ENCODE measurements at regions not wholly inside any gene's neighbourhood (a gene's known extent, or its start where the extent isn't known, plus 50 kb on each side); places are given as distances from the start of the nearest gene placed in this dataset.

- no peak for ATAC-seq
- no peak for TF ChIP-seq PATZ1 (CRISPR knock-in tag; IDR thresholded peaks at IDR 0.05; ENCODE audit: borderline replicate concordance)
- TF ChIP-seq ISL1 (CRISPR knock-in tag; IDR thresholded peaks at IDR 0.05) = no peak
- no peak for TF ChIP-seq ZFP3 (CRISPR knock-in tag; IDR thresholded peaks at IDR 0.05)
- TF ChIP-seq GLIS3 (CRISPR knock-in tag; IDR thresholded peaks at IDR 0.05) = no peak
- TF ChIP-seq PPARA (CRISPR knock-in tag; IDR thresholded peaks at IDR 0.05; ENCODE audit: borderline replicate concordance) = no peak
- no peak for TF ChIP-seq OSR1 (CRISPR knock-in tag; IDR thresholded peaks at IDR 0.05)
- TF ChIP-seq RARB (CRISPR knock-in tag; IDR thresholded peaks at IDR 0.05) = no peak
- TF ChIP-seq ZNF70 (CRISPR knock-in tag; IDR thresholded peaks at IDR 0.05) = no peak
- TF ChIP-seq SNAI2 (CRISPR knock-in tag; IDR thresholded peaks at IDR 0.05) = no peak
- TF ChIP-seq, protein P1, sequence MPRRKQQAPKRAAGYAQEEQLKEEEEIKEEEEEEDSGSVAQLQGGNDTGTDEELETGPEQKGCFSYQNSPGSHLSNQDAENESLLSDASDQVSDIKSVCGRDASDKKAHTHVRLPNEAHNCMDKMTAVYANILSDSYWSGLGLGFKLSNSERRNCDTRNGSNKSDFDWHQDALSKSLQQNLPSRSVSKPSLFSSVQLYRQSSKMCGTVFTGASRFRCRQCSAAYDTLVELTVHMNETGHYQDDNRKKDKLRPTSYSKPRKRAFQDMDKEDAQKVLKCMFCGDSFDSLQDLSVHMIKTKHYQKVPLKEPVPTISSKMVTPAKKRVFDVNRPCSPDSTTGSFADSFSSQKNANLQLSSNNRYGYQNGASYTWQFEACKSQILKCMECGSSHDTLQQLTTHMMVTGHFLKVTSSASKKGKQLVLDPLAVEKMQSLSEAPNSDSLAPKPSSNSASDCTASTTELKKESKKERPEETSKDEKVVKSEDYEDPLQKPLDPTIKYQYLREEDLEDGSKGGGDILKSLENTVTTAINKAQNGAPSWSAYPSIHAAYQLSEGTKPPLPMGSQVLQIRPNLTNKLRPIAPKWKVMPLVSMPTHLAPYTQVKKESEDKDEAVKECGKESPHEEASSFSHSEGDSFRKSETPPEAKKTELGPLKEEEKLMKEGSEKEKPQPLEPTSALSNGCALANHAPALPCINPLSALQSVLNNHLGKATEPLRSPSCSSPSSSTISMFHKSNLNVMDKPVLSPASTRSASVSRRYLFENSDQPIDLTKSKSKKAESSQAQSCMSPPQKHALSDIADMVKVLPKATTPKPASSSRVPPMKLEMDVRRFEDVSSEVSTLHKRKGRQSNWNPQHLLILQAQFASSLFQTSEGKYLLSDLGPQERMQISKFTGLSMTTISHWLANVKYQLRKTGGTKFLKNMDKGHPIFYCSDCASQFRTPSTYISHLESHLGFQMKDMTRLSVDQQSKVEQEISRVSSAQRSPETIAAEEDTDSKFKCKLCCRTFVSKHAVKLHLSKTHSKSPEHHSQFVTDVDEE (CRISPR knock-in tag; IDR thresholded peaks at IDR 0.05) = no peak
- no peak for TF ChIP-seq ZNF565 (CRISPR knock-in tag; conservative IDR thresholded peaks at IDR 0.05; ENCODE audit: low read depth)
- no peak for TF ChIP-seq TCF4 (CRISPR knock-in tag; IDR thresholded peaks at IDR 0.05; ENCODE audit: borderline replicate concordance)
- no peak for TF ChIP-seq POU6F1 (CRISPR knock-in tag; IDR thresholded peaks at IDR 0.05; ENCODE audit: borderline replicate concordance, low read depth)
These were observed 510.6 kb upstream of the SGO1 start for GRCh38 chr3:20696388-20697150.

DNA sequence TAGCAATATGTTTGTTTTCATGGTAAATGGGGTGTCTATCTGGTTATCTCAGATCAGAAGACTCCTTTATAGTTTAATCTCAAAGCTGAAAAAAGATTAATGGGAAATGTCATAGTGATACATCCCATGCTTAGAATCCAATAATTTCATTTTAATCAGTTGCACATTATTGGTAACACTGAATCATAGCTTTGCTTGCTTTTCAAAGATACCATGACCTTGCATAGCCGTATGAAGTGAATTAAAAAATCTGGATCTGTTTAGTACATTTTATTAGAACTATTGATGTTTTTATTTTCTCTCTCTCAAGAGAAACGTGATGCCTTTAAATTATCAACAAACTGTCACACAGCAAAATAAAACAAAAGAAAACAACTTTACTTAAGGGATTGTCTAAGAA is 506.7 kb upstream of the SGO1 start:
- peak; percentile 38; the same call in 1 of the 3 replicates for ATAC-seq
- TF ChIP-seq ZC3H10 (CRISPR knock-in tag; IDR thresholded peaks at IDR 0.05) (no peak), ESRRG (CRISPR knock-in tag; IDR thresholded peaks at IDR 0.05) (no peak), POU6F1 (CRISPR knock-in tag; IDR thresholded peaks at IDR 0.05; ENCODE audit: borderline replicate concordance, low read depth) (no peak), TCF4 (CRISPR knock-in tag; IDR thresholded peaks at IDR 0.05; ENCODE audit: borderline replicate concordance) (no peak), ZNF565 (CRISPR knock-in tag; conservative IDR thresholded peaks at IDR 0.05; ENCODE audit: low read depth) (no peak), ZNF8 (CRISPR knock-in tag; IDR thresholded peaks at IDR 0.05) (no peak), RARB (CRISPR knock-in tag; IDR thresholded peaks at IDR 0.05) (no peak), ISL1 (CRISPR knock-in tag; IDR thresholded peaks at IDR 0.05) (no peak), PPARA (CRISPR knock-in tag; IDR thresholded peaks at IDR 0.05; ENCODE audit: borderline replicate concordance) (no peak), CSDC2 (CRISPR knock-in tag; IDR thresholded peaks at IDR 0.05) (no peak), GLIS3 (CRISPR knock-in tag; IDR thresholded peaks at IDR 0.05) (no peak), ZNF70 (CRISPR knock-in tag; IDR thresholded peaks at IDR 0.05) (no peak), ZFP30 (CRISPR knock-in tag; IDR thresholded peaks at IDR 0.05) (no peak), CSRNP3 (CRISPR knock-in tag; IDR thresholded peaks at IDR 0.05) (no peak), ARNTL (CRISPR knock-in tag; IDR thresholded peaks at IDR 0.05; ENCODE audit: borderline replicate concordance, low read depth) (no peak)
- TF ChIP-seq, protein P1 (CRISPR knock-in tag; IDR thresholded peaks at IDR 0.05) = no peak
- TF ChIP-seq, protein P2, sequence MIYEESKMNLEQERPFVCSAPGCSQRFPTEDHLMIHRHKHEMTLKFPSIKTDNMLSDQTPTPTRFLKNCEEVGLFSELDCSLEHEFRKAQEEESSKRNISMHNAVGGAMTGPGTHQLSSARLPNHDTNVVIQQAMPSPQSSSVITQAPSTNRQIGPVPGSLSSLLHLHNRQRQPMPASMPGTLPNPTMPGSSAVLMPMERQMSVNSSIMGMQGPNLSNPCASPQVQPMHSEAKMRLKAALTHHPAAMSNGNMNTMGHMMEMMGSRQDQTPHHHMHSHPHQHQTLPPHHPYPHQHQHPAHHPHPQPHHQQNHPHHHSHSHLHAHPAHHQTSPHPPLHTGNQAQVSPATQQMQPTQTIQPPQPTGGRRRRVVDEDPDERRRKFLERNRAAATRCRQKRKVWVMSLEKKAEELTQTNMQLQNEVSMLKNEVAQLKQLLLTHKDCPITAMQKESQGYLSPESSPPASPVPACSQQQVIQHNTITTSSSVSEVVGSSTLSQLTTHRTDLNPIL (CRISPR knock-in tag; IDR thresholded peaks at IDR 0.05; ENCODE audit: low read depth) = no peak

All from SK-N-SH treated with all-trans-retinoic acid at 6 μM for 48 hours (cell line).